SJSA1 (cell line): ENCODE measurements at regions not wholly inside any gene's neighbourhood (a gene's known extent, or its start where the extent isn't known, plus 50 kb on each side); places are given as distances from the start of the nearest gene placed in this dataset.
"Not testable (repeated sequence)": the region's sequence is repeated elsewhere in the genome, so short reads cannot be mapped to it uniquely, and the experiment has no call there.

Experiments
- DNase-seq, 2 experiments: peaks; one replicate each; pipeline ENCODE4 v3.0.0-alpha.2; 2015 to 2020; ENCODE audit warnings: low spot score in 2 of 2, low read depth in 1 of 2
- H3K27ac ChIP-seq: fragments of 250-450 bp; sonication (Bioruptor Pico); 2 replicates; pipeline ENCODE4 v1.5.1; 2020; ENCODE audit warnings: mild to moderate bottlenecking, moderate library complexity
- H3K27me3 ChIP-seq: fragments of 250-450 bp; sonication (Bioruptor Pico); replicated peaks from 2 replicates; pipeline ENCODE4 v1.5.1; 2020; ENCODE audit warnings: mild to moderate bottlenecking, moderate library complexity
- H3K36me3 ChIP-seq: fragments of 250-450 bp; sonication (Bioruptor Pico); 2 replicates; pipeline ENCODE4 v1.5.1; 2020; ENCODE audit warnings: mild to moderate bottlenecking
- H3K4me1 ChIP-seq: fragments of 250-450 bp; sonication (Bioruptor Pico); replicated peaks from 2 replicates; pipeline ENCODE4 v1.6.1; 2021; ENCODE audit warnings: mild to moderate bottlenecking
- H3K4me3 ChIP-seq: fragments of 250-450 bp; sonication (Bioruptor Pico); 2 replicates; pipeline ENCODE4 v1.5.1; 2020; ENCODE audit warnings: mild to moderate bottlenecking
- H3K9me3 ChIP-seq: fragments of 250-450 bp; sonication (Bioruptor Pico); replicated peaks from 2 replicates; pipeline ENCODE4 v1.5.1; 2020; ENCODE audit warnings: mild to moderate bottlenecking

GRCh38 chr6:153511896-153512496, 380.9 kb upstream of the RGS17 start:
- Histone ChIP-seq H3K9me3 (no peaks in the 10 kb centered on the region), H3K4me3 (no peak overlapping the region), H3K27ac (no peak overlapping the region), H3K27me3 (no peaks in the 10 kb centered on the region), H3K4me1 (no peaks in the 10 kb centered on the region), H3K36me3 (no peaks in the 10 kb centered on the region)
- DNase-seq = peak in 1 of 2 experiments; percentile 32

GRCh38 chr6:153503810-153504209, 372.7 kb upstream of the RGS17 start:
- H3K4me1 ChIP-seq = no peaks in the 10 kb centered on the region
- no peaks in the 10 kb centered on the region for H3K9me3 ChIP-seq
- H3K36me3 ChIP-seq = no peaks in the 10 kb centered on the region
- no peaks in the 10 kb centered on the region for H3K27me3 ChIP-seq
- H3K4me3 ChIP-seq = no peak overlapping the region
- DNase-seq = no peak
- H3K27ac ChIP-seq = no peak overlapping the region

- Histone ChIP-seq H3K27me3 (no peaks in the 10 kb centered on the region), H3K36me3 (no peaks in the 10 kb centered on the region), H3K4me3 (no peak overlapping the region), H3K27ac (no peak overlapping the region), H3K4me1 (no peaks in the 10 kb centered on the region), H3K9me3 (no peaks in the 10 kb centered on the region)
- no peak for DNase-seq
These were observed 362.4 kb upstream of the RGS17 start for GRCh38 chr6:153493501-153493900.

- Histone ChIP-seq H3K4me1 (no peaks in the 10 kb centered on the region), H3K9me3 (no peaks in the 10 kb centered on the region), H3K27me3 (no peaks in the 10 kb centered on the region), H3K36me3 (no peaks in the 10 kb centered on the region), H3K4me3 (no peak overlapping the region), H3K27ac (no peak overlapping the region)
- DNase-seq = no peak
These were observed 358.4 kb upstream of the RGS17 start for GRCh38 chr6:153489479-153489878.

- Histone ChIP-seq H3K27me3 (no peaks in the 10 kb centered on the region), H3K4me1 (no peaks in the 10 kb centered on the region), H3K9me3 (no peaks in the 10 kb centered on the region), H3K4me3 (no peak overlapping the region), H3K36me3 (no peaks in the 10 kb centered on the region), H3K27ac (no peak overlapping the region)
- DNase-seq = no peak
These were observed 357.2 kb upstream of the RGS17 start for GRCh38 chr6:153488267-153488666.

- DNase-seq = no peak
- Histone ChIP-seq H3K4me3 (no peak overlapping the region), H3K9me3 (no peaks in the 10 kb centered on the region), H3K36me3 (no peaks in the 10 kb centered on the region), H3K27me3 (no peaks in the 10 kb centered on the region), H3K4me1 (no peaks in the 10 kb centered on the region), H3K27ac (no peak overlapping the region)
These were observed 354.0 kb upstream of the RGS17 start for GRCh38 chr6:153485072-153485471.

- DNase-seq = no peak
- no peaks in the 10 kb centered on the region for H3K36me3 ChIP-seq
These were observed 353.0 kb upstream of the RGS17 start for GRCh38 chr6:153484056-153484455.

GRCh38 chr6:153476243-153476642, 345.2 kb upstream of the RGS17 start:
- H3K27me3 ChIP-seq = no peaks in the 10 kb centered on the region
- no peak for DNase-seq

More at GRCh38 chr6:153484056-153484455, 353.0 kb upstream of the RGS17 start:
- H3K4me1 ChIP-seq = no peaks in the 10 kb centered on the region
- no peak overlapping the region for H3K27ac ChIP-seq
- no peaks in the 10 kb centered on the region for H3K9me3 ChIP-seq
- H3K27me3 ChIP-seq = no peaks in the 10 kb centered on the region
- H3K4me3 ChIP-seq = no peak overlapping the region

GRCh38 chr6:153465050-153465449, 334.0 kb upstream of the RGS17 start:
- DNase-seq = no peak
- no peaks in the 10 kb centered on the region for H3K4me1 ChIP-seq

More at GRCh38 chr6:153476243-153476642, 345.2 kb upstream of the RGS17 start:
- no peaks in the 10 kb centered on the region for H3K4me1 ChIP-seq
- H3K27ac ChIP-seq = no peak overlapping the region
- H3K9me3 ChIP-seq = no peaks in the 10 kb centered on the region
- no peak overlapping the region for H3K4me3 ChIP-seq
- H3K36me3 ChIP-seq = no peaks in the 10 kb centered on the region

GRCh38 chr6:153449279-153449678, 318.2 kb upstream of the RGS17 start:
- Histone ChIP-seq H3K27ac (no peak overlapping the region), H3K36me3 (no peaks in the 10 kb centered on the region), H3K27me3 (no peaks in the 10 kb centered on the region), H3K9me3 (no peaks in the 10 kb centered on the region), H3K4me1 (no peaks in the 10 kb centered on the region), H3K4me3 (no peak overlapping the region)
- no peak for DNase-seq

More at GRCh38 chr6:153465050-153465449, 334.0 kb upstream of the RGS17 start:
- Histone ChIP-seq H3K27me3 (no peaks in the 10 kb centered on the region), H3K9me3 (no peaks in the 10 kb centered on the region), H3K27ac (no peak overlapping the region), H3K36me3 (no peaks in the 10 kb centered on the region), H3K4me3 (no peak overlapping the region)

- not testable (repeated sequence) for H3K4me1 ChIP-seq, H3K4me3 ChIP-seq, H3K9me3 ChIP-seq, H3K27me3 ChIP-seq, H3K36me3 ChIP-seq, DNase-seq, H3K27ac ChIP-seq
These were observed 311.7 kb upstream of the RGS17 start for GRCh38 chr6:153442749-153443148.

- H3K27ac ChIP-seq = no peak overlapping the region
- no peaks in the 10 kb centered on the region for H3K4me1 ChIP-seq
- no peaks in the 10 kb centered on the region for H3K36me3 ChIP-seq
- DNase-seq = no peak
- no peaks in the 10 kb centered on the region for H3K9me3 ChIP-seq
- H3K4me3 ChIP-seq = no peak overlapping the region
- H3K27me3 ChIP-seq = no peaks in the 10 kb centered on the region
These were observed 311.0 kb upstream of the RGS17 start for GRCh38 chr6:153442096-153442495.

- Histone ChIP-seq H3K4me1 (no peaks in the 10 kb centered on the region), H3K4me3 (no peak overlapping the region), H3K36me3 (no peaks in the 10 kb centered on the region), H3K27me3 (no peaks in the 10 kb centered on the region), H3K9me3 (no peaks in the 10 kb centered on the region), H3K27ac (no peak overlapping the region)
- DNase-seq = no peak
These were observed 306.1 kb upstream of the RGS17 start for GRCh38 chr6:153437193-153437592.

- no peak for DNase-seq
- Histone ChIP-seq H3K4me3 (no peak overlapping the region), H3K27ac (no peak overlapping the region), H3K36me3 (no peaks in the 10 kb centered on the region), H3K27me3 (no peaks in the 10 kb centered on the region), H3K9me3 (no peaks in the 10 kb centered on the region), H3K4me1 (no peaks in the 10 kb centered on the region)
These were observed 305.3 kb upstream of the RGS17 start for GRCh38 chr6:153436351-153436750.

GRCh38 chr6:153435787-153436186, 304.7 kb upstream of the RGS17 start:
- Histone ChIP-seq H3K36me3 (no peaks in the 10 kb centered on the region), H3K9me3 (no peaks in the 10 kb centered on the region), H3K27me3 (no peaks in the 10 kb centered on the region), H3K4me3 (no peak overlapping the region), H3K27ac (no peak overlapping the region), H3K4me1 (no peaks in the 10 kb centered on the region)
- DNase-seq = no peak
